Kidney (tissue), 13 donors: ENCODE measurements at regions not wholly inside any gene's neighbourhood (a gene's known extent, or its start where the extent isn't known, plus 50 kb on each side); places are given as distances from the start of the nearest gene placed in this dataset.

Source experiments
- DNase-seq, 5 donors: peaks; one replicate each; pipeline ENCODE4 v3.0.0-alpha.2; 2013 to 2020
- FAIRE-seq: peaks from 2 replicates; lab custom pipeline; 2012; peaks lifted over from hg19 to GRCh38; lab: Jason Lieb, UNC
- H3K27ac ChIP-seq, 2 donors: one replicate each; pipeline ENCODE4 v1.7.0; 2013; ENCODE audit warnings: low read depth in 2 of 2, low read length in 2 of 2, inconsistent platforms in 1 of 2
- H3K27me3 ChIP-seq: one replicate; pipeline ENCODE4 v1.7.1; 2013; ENCODE audit warnings: low read length, inconsistent platforms; ENCODE audit not compliant: control insufficient read depth, insufficient read depth
- H3K36me3 ChIP-seq, 3 donors: one replicate each; pipeline versions ENCODE4 v1.7.0 to v1.7.1; 2013; ENCODE audit warnings: low read length in 3 of 3, control low read depth in 1 of 3, inconsistent platforms in 1 of 3; ENCODE audit not compliant: insufficient read depth in 3 of 3, control insufficient read depth in 2 of 3
- H3K4me1 ChIP-seq, 3 donors: one replicate each; pipeline versions ENCODE4 v1.7.0 to v1.7.1; 2013; ENCODE audit warnings: low read length in 3 of 3, inconsistent platforms in 1 of 3, low read depth in 1 of 3; ENCODE audit not compliant: control insufficient read depth in 2 of 3, insufficient read depth in 2 of 3
- H3K4me3 ChIP-seq, 3 donors: one replicate each; pipeline versions ENCODE4 v1.7.0 to v1.8.1; 2013; ENCODE audit warnings: low read length in 3 of 3, control low read depth in 1 of 3, inconsistent platforms in 1 of 3
- H3K9ac ChIP-seq, 3 donors: one replicate each; pipeline versions ENCODE4 v1.7.0 to v1.7.1; 2013; ENCODE audit warnings: low read length in 3 of 3, control low read depth in 1 of 3, inconsistent platforms in 1 of 3
- H3K9me3 ChIP-seq, 3 donors: one replicate each; pipeline versions ENCODE4 v1.7.0 to v1.7.1; 2013; ENCODE audit warnings: low read length in 3 of 3, control low read depth in 1 of 3, inconsistent platforms in 1 of 3; ENCODE audit not compliant: control insufficient read depth in 2 of 3, insufficient read depth in 1 of 3
- CTCF ChIP-seq: IDR thresholded peaks from 3 replicates; pipeline ENCODE4 v1.5.1; 2012; ENCODE audit warnings: mild to moderate bottlenecking, moderate library complexity, borderline replicate concordance; ENCODE audit not compliant: insufficient read depth; ENCODE audit errors: extremely low read depth
- intact Hi-C: fragments of 100-400 bp; cut with DNase I; formaldehyde crosslinking; loops from one replicate; pipeline ENCODE4 v1.11.1; 2022
- donor health status: control.
- donor health status: control.
- donor health status: control.
- donor health status: control.
- donor health status: control.
- donor health status: DM: yes; HTN: yes; CAD: no.
- donor health status: Normal renal cell carcinoma (clear cell type).

GRCh38 chr6:37569743-37570481, 70.2 kb upstream of the CCDC167 start:
- no peak for DNase-seq
- no peaks in the 10 kb centered on the region for H3K27me3 ChIP-seq

GRCh38 chr6:37569317-37569716, 69.6 kb upstream of the CCDC167 start:
- no peaks in the 10 kb centered on the region for H3K36me3 ChIP-seq
- no peak for DNase-seq
- no peak for TF ChIP-seq CTCF
- no peaks in the 10 kb centered on the region for H3K27me3 ChIP-seq
- intact Hi-C loops = loop anchor here (10.0 kb wide), 1 partner anchor 85 kb away; no protein-coding TSS in a partner anchor
- no peak overlapping the region for H3K4me3 ChIP-seq
- FAIRE-seq = no peak
- no peaks in the 10 kb centered on the region for H3K9me3 ChIP-seq
- no peak overlapping the region for H3K9ac ChIP-seq
- H3K27ac ChIP-seq = no peak overlapping the region
- H3K4me1 ChIP-seq = peaks cover 0 to 2% (median 0%) of the 10 kb centered on the region in 3 donors

More at GRCh38 chr6:37569743-37570481, 70.2 kb upstream of the CCDC167 start:
- Histone ChIP-seq H3K4me1 (peaks cover 0 to 2% (median 0%) of the 10 kb centered on the region in 3 donors), H3K27ac (no peak overlapping the region), H3K9ac (no peak overlapping the region), H3K4me3 (no peak overlapping the region), H3K36me3 (no peaks in the 10 kb centered on the region), H3K9me3 (no peaks in the 10 kb centered on the region)
- intact Hi-C loops = loop anchor here (10.0 kb wide), 1 partner anchor 85 kb away; no protein-coding TSS in a partner anchor
- FAIRE-seq = no peak
- TF ChIP-seq CTCF = no peak

- Histone ChIP-seq H3K4me1 (peaks cover 0 to 2% (median 0%) of the 10 kb centered on the region in 3 donors), H3K9ac (no peak overlapping the region), H3K4me3 (no peak overlapping the region), H3K27ac (no peak overlapping the region), H3K9me3 (no peaks in the 10 kb centered on the region), H3K27me3 (no peaks in the 10 kb centered on the region), H3K36me3 (no peaks in the 10 kb centered on the region)
- no peak for TF ChIP-seq CTCF
- intact Hi-C loops = loop anchor here (10.0 kb wide), 1 partner anchor 82 kb away; no protein-coding TSS in a partner anchor
- FAIRE-seq = no peak
- no peak for DNase-seq
Observed at GRCh38 chr6:37566950-37567349, 67.3 kb upstream of the CCDC167 start.
